H4 (cell line): ENCODE measurements at regions not wholly inside any gene's neighbourhood (a gene's known extent, or its start where the extent isn't known, plus 50 kb on each side); places are given as distances from the start of the nearest gene placed in this dataset.
"Not testable (repeated sequence)": the region's sequence is repeated elsewhere in the genome, so short reads cannot be mapped to it uniquely, and the experiment has no call there.

Experiments
- DNase-seq: peaks from one replicate; pipeline ENCODE4 v3.0.0-alpha.2; 2015; ENCODE audit warnings: low spot score

DNA sequence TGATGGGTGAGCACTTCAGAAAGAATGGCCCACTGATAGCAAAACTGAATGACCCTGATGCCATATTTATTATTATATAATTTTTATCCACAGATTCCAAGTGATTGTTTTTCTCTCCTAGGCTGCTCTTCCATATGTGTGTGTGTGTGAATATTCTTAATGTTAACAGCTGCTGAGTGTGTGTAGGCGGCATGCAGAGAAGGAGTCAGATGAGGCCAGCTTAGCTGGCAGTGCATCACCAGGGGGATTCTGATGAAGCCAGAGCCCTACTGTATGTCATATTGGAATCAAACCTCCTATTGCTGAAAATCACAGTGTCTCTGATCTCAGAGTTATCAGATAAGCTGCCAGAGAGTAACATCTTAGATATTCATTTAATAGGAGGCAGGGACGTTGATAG, 177.1 kb downstream of the DMAC1 start:
- no peak for DNase-seq

DNA sequence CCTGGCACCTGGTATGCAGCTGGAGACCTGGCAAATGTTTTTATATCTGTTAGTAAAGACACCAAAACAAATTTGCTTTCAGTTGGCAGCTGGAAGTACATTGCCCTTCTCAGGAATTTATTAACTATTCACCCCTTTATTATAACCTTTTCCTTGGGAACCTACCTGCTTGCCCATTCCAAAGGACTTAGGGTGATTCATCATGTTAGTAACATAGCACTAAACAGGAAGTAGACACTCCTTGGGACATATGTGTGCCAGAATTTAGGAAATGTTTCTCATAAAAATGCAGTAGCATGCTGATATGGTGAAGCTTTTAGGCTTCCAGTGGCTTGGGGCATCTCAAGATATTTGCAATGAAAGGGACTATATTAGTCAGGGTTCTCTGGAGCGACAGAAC, 184.2 kb downstream of the DMAC1 start:
- DNase-seq, result no peak

DNA sequence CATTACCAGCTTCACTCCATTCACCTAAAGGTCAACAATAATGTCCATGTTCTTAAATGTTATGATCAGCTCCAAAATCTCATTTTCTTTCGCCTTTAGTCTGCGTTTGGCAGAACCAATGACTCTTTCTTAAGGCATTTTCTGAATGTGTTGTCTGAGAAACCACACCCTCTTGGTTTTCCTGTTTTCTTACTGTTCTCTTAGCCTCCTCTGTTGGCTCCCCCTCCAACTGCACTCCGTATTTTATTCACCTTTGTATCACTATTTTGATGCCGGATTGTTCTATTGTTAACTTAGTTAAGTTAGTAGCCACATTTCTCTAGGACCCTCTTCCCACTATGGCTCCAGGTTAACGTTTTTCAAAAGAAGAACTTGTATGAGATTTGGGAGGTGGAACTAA, 185.6 kb downstream of the DMAC1 start:
- no peak for DNase-seq

DNA sequence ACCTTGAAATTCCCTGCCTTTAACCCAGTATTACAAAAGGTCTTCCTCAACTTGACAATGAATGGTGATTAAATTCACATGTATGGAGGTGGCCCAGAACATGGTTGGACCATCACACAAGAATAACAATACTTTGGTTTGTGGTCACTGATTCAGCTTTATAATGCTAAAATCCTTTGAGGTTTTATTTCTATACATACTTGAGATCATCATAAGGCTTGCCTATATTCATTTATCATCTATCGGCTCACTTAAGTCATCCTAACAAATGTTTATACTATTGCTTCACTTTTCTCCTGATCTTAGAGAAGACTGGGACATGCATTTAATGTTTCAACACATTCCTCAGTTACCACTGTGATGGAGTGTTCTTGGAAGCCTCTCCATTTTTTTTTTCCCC, 191.3 kb downstream of the DMAC1 start:
- no peak for DNase-seq

DNA sequence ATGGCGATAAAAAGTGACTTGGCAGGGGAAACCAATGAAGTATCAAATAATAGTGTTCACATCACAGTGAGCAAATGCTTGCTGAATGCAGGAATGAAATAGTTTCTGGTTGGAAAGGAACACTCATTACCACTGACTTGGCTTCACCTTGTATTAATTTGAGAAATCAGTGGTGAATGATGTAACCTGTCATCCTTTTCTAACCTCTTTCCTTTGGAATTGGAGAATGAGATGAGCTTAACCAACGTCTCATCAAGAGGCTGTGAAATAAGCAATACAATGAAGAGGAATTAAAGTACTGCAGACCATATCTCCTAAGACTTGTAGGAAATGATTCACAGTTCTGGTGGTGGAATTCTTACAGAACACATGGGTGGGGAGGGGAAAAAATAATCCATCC, 192.2 kb downstream of the DMAC1 start:
- no peak for DNase-seq

DNA sequence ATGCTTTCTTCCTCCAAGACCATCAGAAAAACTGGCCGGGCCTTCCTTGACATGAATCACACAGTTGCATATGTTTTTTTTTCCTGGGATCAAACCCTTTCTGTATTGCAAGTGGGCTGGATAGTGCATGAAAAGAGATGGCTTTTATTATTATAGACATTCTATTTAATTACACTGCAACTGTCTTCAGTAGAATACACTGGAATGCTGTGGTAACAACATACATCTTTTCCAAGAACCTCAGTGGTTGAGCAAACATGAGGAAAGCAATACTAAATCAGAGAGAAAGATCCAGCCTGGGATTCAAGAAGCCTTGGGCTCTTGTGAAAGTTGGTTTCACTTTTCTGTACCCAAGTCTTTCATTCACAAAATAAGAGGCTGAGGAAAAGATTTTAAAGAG, 193.0 kb downstream of the DMAC1 start:
- DNase-seq, result no peak

DNA sequence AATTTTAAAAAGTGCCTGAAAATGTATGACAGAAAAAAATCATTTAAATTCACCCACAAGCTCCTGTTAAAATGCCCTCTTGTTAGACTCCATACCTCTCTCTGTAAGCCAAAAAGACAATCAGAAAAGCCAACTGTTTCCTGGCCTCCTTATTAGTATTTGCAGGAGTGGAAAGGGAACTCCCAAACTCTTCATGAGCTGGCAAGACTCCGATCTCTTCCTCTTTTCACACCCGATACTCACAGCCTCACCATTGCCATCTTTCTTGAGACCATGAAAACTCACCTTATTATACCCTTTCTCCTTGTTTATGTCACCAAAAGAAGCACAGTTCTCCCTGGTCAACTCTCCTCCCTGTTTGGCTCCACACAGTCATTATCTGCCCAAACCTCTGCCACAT, 197.8 kb downstream of the DMAC1 start:
- DNase-seq, result no peak

DNA sequence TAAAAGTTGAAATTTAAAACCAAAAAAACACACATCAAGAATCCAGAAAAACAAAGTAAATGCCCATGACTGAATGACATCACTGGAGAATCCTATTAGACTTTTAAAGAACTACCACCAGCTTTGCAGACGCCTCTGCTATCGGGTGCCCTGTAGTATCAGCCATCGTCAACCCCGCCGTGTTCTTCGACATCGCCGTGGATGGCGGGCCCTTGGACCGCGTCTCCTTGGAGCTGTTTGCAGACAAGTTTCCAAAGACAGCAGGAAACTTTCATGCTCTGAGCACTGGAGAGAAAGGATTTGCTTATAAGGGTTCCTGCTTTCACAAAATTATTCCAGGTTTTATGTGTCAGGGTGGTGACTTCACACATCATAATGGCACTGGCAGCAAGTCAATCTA, 201.9 kb downstream of the DMAC1 start:
- no peak for DNase-seq

DNA sequence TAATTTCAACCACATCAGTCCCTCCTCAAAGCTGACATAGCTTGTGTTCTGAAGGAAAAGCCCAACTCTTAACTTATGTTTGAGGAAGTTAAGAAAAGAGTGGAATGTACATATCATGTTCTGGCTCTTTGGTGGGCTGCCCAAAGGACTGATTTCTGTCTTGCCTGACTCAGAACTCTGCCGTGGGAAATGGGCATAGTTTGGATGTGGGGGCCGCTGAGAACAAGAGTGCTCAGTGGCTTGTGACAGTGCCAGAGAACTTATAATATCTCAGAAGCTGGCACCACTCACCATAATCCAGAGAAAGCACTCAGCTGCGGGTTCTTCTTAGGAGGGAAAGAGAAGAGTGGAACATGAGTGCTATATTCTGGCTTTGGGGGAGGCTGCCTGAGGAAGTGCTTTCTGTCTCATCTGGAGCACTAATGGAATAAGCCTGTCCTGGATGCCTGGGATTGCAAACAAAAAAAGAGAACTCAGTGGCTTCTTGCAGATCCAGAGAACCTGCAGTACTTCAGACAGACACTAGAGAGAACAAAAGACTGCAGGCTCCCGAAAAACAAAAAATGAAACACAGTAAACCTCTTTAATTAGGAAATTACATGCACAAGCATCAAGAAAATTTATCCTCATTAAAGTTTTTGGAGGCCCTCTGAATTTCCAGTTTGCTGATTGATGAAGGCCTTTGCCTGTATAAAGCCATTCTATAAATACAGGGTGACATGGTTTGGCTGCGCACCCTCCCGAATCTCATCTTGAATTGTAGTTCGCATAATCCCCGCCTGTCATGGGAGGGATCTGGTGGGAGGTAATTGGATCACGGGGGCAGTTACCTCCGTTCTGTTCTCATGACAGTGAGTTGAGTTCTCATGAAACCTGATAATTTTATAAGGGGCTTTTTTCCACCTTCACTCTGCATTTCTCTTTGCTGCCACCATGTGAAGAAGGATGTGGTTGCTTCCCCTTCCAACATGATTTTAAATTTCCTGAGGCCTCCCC, 207.0 kb downstream of the DMAC1 start:
- no peak for DNase-seq

DNA sequence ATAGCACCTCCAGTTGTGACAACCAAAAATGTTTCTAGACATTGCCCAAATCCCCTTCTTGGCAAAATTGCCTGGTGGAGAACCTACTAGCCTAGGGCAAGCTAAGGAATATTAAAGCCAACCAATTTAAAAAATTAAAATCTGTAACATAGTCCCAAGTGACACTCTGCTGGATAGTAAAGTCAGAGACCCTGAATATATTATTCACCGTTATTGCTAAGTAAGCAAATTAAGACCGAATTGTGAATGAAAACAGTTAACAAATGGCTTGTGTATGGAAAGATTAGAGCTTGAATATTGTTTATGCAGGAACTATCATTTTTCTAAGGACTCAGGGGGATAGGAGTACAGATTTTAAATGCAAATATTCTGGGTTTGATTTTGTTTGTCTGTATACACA, 208.1 kb downstream of the DMAC1 start:
- DNase-seq, result no peak

DNA sequence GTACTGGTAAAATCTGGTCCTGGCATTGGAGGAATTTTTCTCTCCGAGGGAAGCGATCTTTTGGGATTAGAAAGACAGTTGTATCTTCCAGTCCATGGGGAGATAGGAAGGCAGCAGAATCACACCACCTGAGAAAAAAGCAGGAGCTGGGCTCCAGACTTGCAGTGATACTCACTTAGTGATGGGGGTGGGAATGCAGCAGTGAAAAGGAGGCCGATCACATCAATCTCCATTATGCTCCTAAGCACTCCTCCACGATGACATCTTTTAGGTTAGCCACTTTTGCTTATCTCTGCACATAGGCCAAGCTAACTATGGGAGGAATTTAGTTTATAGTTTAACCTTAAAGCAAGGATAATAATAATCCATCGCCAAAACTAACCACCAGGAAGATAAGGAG, 219.0 kb downstream of the DMAC1 start:
- DNase-seq, result no peak

DNA sequence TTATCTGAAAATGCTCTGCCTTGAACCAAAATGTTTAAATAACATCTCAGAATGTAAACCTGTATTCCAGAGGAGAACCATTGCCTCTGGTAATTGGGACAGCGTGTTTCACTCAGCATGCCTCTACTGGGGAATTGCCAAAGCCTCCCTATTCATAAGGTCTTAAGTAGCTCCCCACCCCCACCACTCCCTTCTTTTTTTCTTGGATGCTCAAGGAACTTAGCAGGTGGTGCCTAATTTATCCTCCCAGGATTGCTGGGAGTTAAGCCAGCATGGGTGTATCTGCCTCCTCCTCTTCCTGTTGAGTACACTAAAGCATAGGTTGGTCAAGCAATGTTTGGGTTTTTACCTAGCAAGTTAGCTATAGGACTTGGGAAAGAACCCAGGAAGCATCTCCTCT, 220.2 kb downstream of the DMAC1 start:
- DNase-seq, result no peak

DNA sequence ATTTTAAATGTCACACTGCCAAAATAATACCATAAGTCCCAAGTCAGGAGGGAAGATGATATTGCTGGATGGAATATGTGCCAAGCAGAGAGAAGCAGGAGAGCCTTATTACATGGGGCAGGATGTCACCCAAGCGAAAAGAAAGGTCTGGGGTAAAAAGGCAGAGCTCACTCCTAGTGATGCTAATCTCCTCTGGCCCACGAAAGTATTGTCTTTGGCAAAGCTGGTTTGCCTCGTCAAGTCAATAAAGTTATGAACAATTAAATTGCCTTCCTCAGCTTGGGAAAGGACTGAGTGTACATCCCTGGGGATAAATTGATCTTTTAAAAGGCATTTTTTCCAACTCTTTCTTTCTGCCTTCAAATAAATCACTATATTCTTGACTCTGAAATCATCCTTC, 220.6 kb downstream of the DMAC1 start:
- no peak for DNase-seq

DNA sequence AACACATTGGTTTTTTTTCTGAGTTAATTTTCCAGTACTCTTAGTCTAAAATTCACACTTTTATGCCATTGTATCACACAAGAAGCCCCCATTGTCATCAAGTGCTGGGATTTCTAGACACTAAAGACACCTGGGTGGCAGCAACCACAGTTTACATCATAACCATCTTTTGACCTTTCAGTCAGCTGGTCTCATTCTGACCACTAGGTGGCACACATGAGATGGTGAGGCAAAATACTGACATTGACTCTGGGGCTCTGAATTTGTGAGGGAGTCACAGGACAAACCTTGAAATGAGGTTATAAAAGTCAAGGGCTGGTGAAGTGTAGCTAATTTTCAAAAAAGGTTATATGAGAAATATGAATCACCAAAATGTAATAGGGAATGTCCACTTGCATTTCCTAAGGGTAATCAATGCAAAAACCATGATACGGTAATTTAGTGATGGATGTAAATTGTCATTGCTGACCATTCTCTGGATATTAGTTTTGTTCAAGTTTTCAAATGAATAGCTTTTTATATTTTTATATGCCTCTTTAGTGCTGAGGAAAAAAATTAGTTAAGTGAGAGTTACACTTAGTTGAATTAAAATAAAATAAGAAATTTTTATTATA, 229.4 kb downstream of the DMAC1 start:
- peak; percentile 13 for DNase-seq

DNA sequence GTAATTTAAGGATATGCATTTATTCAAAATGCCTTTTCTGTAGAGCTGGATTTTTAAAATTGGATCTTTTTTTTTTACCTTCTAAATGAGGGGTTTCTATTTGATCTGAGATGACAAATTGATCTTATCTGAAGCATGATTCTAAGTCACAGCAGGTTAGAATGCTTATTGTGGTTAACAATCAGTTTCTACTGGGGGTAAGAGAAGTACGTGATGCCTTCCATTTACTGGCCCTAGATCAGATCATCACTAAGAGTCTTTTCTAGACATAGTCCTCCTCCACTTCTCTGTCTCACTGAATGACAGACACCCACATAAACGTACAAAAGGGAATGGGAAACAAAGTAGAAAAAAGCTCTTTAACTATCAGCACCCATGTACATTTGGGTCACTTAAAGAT, 231.9 kb downstream of the DMAC1 start:
- no peak for DNase-seq

DNA sequence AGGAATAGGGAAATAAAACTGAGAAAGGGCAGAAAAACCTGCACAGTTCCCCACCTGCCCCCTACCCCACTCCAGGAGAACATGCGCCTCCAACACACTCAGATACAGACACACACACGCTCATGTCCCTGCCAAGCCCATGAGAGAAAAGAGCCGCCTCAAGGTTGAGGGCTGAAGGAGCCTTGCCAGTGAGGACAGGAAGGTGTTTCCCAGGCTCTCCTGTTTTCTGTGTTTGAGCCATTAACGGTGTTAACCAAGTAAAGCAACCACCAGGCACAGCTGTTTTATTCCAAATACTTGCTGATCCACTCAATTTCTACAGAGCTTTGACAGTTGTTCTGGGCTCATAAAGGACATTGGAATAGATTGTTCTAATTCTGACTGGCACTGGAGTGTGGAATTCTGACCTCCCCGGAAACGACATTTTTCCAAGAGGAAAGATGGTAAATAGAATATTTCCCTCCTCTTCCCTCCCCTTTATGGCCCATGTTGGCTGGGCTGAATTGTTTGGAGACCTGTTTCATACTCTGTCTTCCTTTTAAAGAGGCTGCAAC, 238.0 kb downstream of the DMAC1 start:
- DNase-seq, result no peak

DNA sequence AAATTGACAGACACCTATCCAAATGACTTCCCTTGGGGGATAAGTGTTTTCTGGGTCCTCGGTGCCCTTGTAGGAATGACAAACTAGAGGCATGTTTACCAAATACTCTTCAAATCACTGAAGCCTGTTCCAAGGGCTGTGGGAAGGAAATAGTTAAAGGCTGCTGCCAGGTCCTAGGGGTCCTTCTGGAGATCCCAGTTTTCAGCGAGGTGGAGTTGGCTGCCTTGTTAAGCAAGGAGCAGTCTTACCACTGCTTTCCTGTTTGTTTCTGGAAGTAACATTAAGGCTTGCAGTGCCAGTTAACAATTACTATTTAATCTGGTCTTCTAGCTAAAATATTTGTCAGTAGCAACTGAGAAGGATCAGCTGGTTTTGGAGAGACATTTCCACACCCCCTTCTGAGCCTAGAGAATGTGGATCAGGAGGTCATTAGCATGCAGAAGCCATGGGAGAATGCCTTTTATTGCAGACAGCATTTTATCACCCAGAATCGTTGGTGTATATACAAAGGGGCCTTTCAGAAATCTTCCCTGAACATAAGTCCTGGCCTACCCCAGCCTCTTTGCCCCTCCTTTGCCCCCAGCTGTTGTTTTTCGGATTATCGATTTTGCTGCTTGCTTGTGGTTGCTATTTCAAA, 238.8 kb downstream of the DMAC1 start:
- DNase-seq, result no peak

DNA sequence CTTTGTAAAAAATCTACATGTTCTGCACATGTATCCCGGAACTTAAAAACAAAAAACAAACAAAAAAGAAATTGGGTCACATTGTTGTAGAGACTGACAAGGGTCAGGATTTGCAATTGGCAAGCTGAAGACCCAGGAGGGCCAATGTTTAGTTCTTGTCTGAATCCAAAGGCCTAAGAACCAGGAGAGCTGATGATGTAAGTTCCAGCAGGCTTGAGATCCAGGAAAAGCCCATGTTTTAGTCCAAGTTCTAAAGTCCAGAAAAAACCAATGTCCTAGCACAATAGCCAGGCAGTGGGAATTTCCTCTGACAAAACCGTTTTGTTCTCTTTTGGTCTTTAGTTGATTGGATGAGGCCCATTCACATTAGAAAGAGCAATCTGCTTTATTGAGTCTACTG, 244.9 kb downstream of the DMAC1 start:
- DNase-seq, result no peak

DNA sequence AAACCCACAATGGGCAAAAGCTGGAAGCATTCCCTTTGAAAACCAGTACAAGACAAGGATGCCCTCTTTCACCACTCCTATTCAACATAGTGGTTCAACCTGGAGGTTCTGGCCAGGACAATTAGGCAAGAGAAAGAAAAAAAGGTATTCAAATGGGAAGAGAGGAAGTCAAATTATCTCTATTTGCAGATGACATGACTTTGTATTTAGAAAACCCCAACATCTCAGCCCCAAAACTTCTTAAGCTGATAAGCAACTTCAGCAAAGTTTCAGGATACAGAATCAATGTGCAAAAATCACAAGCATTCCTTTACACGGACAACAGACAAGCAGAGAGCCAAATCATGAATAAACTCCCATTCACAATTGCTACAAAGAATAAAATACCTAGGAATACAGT, 246.9 kb downstream of the DMAC1 start:
- not testable (repeated sequence) for DNase-seq

DNA sequence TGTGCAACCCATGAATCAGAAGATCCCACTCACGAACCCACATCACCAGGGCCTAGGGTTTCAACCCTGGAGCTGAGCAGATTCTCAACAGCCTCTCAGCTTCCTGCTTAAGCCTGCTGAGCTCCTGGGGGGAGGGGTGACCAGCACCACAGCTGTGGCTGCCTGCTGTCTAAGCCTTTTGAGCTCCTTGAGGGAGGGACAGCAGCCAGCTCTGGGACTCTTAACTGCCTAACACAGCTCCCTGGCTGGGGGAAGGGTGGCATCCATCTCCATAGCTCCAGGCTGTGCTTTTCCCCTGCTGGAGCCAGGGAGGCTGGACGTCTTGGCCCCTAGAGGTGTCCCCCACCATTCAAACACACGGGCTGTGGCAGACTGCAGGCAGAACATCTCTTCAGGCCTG, 250.3 kb downstream of the DMAC1 start:
- DNase-seq, result peak; percentile 10

DNA sequence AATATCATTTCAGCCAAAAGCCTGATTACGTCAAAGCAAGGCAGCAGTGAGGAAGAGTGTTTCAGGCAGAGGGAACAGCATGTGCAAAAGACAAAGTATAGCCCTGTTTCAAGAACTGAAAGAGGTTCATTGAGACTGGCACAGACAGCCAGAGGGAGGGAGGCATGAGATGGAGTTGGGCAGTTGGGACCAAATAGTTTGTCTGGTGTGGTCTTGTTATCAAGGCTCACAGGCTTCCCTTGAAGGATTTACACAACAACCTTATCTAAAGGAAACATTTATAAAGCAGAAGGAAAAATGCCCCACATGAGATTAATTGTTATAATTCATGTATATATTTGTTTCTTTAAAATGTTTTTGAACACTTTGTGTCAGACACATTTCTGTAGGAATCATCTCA, 253.3 kb downstream of the DMAC1 start:
- DNase-seq, result no peak

DNA sequence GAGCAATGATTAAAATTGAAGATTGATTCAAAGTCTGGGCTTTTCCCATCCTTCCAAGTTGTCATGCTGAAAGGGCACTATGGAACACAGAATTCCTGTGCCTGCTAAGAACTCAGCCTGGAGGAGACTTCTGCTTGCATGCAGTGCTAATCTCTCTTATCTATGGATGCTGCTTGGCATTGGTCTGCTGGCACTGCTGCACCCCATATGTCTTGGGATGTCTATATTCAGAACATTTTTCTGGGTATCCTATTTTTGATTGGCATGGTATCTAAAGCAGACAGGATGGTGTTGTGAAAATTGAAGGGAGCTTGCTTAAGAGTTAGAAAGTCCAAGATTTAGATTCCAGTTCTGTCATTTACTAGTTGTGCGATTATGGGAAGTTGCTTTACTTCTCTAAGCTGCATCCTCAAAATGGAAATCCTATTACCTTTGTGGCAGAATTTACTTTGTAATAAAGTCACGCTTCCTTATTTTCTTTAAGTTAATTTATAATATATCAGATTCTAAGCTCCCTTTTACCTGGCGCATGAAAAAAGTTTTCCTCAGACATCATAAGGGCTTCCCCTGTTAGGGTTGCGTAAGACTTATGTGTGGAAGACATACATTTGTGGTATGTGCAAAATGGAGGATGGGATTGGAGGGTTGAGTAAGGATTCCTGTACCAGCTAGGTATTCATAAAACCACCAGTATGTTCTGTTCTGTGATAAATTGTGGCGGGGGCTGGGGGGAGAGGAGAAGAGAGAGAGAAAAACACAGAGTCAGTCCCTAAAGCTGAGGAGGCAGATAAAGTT, 254.0 kb downstream of the DMAC1 start:
- no peak for DNase-seq
